ENCODE measurements at regions not wholly inside any gene's neighbourhood (a gene's known extent, or its start where the extent isn't known, plus 50 kb on each side); places are given as distances from the start of the nearest gene placed in this dataset.

DNA sequence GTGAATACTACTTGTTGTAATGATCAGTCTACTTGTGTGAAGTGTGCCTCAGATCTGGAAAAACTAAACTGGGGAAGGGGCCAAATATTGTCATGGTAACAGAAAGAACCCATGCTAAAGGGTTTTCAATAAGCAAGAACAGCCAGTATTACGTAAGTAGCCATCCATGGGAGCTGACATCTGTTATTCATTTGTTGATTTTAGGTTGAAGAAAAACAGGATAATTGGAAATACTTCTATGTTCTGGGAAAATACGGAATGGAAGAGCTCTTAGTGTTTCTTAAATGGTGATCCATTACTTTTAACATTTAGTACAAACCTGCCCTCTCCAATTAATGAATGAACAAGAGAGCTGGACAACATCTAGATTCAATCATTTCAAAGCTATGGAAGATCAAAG is 485.8 kb downstream of the NTRK2 start:
- no peak for DNase-seq (ENCODE audit: low read depth in 2 of 2)

DNA sequence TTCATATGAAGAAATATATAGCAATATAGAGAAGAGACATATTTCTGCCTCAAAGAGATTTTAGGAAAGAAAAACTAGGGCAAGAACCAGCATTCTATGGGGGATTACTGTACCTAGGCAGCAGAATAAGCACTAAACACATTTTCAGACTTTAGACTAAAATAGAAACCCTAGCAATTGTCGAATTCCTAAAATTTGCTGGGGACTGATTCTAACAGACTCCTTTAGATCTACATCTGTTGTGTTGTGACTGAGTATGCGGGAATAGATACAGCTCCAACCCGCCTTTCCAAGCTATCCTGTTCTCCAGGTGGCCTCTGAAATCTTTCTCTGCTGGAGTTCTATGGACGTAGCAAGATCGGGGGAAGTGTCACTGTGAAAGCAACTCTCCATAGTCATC is 482.2 kb downstream of the NTRK2 start:
- no peak for DNase-seq (ENCODE audit: low read depth in 2 of 2)

DNA sequence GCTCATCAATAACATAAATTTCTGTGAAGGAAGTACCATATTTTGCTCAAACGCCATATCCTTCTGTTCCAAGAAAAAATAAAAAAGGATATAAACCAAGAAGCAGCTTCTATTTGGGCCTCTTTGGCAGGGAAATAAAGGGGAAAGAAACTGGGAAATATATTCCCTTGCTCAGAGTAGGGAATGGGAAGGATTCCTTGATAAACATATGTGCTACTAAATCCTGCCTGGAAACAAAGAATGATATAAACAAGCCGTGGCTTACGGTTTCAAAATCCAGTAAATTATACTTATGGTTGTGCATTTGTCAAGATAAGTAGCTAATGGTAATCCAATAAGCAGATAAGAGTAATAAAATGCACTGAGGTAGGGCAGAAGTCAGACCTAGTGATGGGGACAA is 481.6 kb downstream of the NTRK2 start:
- no peak for DNase-seq (ENCODE audit: low read depth in 2 of 2)

DNA sequence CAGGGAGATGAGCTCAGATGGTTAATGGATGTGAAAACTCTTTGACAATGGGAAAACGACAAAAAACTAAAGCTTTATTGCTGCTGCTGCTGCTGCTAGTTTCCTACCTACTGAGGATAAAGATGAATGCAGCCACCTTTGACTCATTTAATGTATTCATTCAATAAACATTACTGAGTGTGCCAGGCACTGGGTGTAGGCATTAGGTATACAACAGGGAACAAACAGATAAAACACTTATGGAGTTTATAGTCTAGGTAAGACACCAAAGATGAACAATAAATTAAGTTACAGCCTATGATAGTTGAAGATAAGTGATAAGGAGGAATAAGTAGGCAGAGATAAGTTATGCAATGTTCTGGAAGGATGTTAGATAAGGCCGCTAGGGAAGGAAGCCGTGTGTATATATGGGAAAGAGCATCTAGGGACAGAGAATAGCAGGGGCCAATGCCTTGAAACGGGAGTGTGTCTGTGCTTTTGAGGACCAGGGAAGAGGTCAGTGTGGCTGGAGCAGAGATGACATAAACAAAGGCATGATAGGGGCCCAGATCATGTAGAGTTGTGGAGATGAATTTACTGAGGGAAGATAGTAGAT is 477.6 kb downstream of the NTRK2 start:
- DNase-seq (ENCODE audit: low read depth in 2 of 2) = no peak

DNA sequence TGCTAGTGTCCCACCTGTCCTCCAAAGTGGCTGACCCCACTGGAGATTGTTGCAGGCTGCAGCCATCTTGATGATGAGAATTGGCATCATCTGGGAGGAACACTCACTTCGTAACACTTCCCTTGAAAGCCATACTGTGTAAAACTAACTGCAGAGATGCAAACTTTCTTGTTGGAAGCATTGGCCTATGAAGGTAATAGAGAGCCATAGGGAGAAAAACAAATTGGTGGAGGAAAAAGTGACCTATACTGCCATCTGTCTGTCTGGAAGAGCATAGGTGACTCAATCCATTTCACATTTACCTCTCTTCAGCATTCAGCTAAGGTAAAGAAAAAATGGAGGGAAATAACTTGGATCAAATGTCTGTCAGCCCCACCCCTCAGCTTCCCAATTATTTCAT is 473.4 kb downstream of the NTRK2 start:
- no peak for DNase-seq (ENCODE audit: low read depth in 2 of 2)

DNA sequence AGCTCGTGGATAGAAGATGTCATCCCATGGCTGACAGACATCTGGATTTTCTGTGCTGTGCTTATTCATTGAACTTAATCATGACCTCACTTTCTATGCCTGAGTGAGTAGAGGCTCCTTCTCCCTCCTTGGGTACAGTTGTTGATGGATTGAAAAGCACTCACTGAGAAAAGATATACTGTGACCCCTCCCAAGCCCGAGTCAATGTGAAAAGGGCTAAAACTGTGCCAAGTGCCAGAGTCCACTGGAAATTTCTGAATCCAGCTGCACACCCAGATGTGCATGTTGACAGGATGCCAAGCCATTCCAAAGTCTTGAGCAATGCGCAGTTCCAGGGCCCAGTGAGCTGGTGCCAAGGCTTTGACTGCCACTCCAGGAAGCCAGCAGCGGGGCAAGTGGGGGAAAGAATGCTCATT is 473.0 kb downstream of the NTRK2 start:
- DNase-seq (ENCODE audit: low read depth in 2 of 2) = no peak

DNA sequence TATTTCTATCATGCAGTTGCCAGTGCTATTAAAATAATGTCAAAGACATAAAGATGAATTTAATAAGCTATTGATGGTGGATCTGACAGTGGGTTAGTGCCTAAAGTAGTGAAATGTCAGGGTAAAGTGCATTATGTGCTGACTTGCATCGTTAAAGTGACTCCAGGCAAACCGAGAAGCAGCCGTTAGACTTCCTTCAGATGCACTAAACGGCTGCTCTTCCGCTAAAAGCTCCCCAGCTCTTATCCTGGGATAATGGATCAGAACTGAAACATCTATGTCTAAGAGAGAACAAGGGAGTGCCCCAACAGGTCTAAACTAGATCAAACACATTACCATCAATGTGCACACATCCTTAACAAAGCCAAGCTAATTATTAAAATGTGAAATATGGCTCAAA is 468.2 kb downstream of the NTRK2 start:
- no peak for DNase-seq (ENCODE audit: low read depth in 2 of 2)

DNA sequence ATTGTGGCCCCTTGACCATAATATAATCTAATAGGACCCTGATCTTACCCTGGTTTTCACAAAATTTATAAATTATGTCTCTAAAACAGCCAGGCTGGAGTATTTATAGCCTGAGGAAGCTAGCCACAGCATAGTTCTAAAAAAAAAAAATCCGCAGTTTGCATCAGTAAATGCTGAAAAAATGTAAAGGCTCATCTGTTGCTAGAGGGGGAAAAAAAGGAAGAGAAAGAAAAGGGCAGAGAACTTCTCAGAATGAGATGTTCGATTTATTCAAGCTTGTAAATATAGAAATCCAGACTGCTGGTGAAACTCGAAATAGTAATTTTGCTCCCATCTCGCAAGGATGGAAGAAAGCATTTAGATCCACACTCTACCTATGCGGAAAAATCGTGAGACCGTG is 467.5 kb downstream of the NTRK2 start:
- DNase-seq (ENCODE audit: low read depth in 2 of 2) = no peak

DNA sequence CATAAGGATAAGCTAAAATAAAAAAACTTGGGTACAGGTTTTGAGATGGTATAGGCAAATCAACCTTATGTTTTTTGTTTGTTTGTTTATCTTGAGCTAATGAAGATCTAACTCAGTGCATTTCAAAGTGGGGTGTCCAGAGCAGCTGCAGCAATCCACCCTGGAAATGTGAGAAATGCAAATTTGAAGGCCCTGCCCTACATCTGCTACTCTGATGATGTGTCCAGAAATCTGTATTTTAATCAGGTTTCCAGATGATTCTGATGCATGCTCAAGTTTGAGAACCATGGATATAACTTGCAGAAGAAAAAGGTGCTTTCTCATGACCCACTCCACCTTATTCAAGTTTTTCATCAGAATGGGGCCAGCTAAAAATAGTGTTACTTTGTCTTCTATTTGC is 467.0 kb downstream of the NTRK2 start:
- no peak for DNase-seq (ENCODE audit: low read depth in 2 of 2)

DNA sequence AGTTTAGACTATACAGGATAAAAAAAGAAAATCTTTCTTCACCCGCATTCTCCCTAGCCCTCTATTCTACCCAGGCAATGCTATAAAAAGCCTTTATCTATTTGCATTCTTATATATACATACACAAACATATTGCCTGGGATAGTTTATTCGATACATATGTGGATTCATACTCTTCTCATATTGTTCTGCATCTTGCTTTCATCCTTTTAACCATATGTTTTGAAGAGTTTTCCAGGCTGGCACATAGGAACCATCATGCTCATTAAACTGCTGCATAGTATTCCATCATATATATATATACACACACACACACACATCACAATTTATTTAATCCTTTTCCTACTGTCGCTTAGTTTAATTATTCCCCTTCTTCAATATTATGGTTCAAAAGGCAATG is 461.2 kb downstream of the NTRK2 start:
- DNase-seq (ENCODE audit: low read depth in 2 of 2) = no peak

DNA sequence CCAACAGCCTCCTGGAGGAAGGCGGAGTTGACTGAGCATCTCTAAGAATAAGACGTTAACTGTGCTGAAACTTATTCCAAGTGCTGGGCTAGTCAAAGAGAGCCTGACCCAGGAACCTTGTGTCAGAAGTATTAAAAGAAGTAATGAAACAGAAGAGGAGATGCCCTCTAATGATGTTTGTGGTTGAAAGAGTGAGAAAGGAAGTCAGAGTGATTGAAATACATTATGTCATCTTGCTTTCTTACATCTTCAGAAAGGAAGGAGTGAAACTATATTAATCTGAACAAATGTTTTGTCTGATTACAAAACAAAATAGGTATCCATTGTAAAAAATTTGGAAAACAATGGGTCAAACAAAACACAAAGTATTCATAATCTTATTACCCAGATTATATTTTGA is 460.7 kb downstream of the NTRK2 start:
- no peak for DNase-seq (ENCODE audit: low read depth in 2 of 2)

DNA sequence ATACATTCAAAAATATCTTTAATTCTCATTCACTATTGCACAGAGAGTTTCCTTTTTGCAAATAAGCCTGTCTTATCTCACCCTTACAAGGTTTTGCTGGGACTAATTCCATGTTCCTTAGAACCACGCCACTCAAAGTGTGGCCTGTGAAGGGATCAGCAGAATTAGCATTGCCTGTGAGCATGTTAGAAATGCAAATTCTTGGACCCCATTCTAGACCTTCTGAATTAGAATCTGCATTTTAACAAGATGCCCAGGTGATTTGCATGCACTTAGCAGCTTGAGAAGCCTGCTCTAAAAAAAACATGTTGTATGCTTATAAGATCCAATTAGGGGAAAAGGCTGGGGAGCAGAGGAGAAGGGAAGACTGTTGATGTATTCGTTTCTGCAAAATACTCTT is 460.0 kb downstream of the NTRK2 start:
- DNase-seq (ENCODE audit: low read depth in 2 of 2) = no peak

DNA sequence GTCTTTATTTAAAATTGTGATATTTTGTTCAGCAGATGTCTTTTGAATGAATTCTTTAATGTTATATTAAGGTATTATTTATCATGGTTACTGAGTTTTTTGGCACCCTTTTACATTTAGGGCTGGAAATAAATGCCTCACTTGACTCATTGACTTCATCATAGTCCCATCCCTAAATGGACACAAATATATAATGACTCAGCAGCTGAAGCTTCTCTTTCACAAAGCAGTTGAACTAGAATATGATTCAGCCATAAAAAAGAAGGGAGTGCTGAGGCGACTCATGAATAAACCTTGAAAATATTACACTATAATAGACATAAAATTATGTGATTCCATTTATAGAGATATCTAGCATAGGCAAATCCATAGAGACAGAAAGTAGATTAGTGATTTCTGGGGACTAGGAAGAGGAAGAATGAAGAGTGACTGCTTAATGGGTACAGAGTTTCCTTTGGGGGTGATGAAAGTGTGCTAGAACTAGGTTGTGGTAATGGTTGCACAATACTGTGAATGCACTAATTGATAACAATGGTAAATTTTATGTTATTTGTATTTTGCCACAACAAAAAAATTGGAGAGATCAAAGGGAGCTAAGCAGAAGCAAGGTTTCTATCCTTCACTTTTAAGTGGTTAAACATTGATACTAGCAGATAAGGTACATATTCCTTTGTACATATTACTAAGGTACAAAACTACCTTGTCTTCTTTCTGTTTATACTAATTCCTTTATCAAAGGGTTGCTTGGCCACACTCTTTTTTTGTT is 449.6 kb downstream of the NTRK2 start:
- no peak for DNase-seq (ENCODE audit: low read depth in 2 of 2)

DNA sequence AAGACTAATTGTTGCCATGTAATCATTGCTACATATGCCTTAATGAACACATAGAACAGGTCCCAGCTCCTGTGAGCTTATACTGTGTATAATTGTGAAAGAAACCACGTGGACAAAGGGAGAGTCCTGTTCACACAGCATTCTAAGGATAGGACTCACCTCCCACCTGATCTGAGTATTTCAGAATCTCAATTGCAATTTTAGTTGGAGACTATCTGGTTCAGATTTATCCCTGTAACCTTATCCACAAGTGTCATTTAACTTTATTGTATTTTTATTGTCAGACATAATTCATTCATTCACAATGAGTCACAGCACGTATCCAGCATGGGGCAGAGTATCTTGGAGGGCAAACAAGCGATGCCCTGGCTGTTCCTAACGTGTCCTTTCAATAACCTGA is 448.3 kb downstream of the NTRK2 start:
- no peak for DNase-seq (ENCODE audit: low read depth in 2 of 2)

DNA sequence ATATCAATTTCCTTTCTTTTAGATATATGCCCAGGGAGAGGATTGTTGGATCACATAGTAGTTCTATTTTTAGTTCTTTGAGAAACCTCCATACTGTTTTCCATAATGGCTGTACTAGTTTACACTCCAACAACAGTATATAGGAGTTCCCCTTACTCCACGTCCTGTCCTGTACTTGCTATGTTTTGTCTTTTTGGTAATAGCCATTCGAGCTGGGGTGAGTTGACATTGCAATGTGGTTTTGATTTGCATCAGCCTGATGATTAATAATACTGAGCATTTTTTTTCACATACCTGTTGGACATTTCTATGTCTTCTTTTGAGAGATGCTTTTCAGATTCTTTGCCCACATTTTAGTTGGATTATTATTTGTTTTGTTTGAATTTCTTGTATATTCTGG is 445.9 kb downstream of the NTRK2 start:
- DNase-seq (ENCODE audit: low read depth in 2 of 2) = no peak

DNA sequence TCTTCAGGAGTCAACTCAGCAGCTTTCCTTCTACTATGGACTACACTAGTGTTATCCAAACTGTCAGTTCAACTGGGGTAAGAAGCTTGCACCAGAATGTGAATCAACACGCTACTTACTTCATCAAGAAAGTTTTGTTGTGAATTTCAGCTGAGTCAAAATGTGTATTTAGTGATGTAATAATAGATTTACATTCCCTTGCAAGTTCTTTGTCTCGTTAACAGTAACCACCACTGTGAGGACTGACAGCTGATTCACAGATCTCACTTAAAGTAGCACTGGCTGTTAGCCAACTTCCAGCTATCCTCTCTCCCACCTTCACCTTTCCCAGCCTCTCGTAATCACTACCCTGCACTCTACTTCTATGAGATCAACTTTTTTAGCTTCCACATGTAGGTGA is 445.3 kb downstream of the NTRK2 start:
- no peak for DNase-seq (ENCODE audit: low read depth in 2 of 2)

DNA sequence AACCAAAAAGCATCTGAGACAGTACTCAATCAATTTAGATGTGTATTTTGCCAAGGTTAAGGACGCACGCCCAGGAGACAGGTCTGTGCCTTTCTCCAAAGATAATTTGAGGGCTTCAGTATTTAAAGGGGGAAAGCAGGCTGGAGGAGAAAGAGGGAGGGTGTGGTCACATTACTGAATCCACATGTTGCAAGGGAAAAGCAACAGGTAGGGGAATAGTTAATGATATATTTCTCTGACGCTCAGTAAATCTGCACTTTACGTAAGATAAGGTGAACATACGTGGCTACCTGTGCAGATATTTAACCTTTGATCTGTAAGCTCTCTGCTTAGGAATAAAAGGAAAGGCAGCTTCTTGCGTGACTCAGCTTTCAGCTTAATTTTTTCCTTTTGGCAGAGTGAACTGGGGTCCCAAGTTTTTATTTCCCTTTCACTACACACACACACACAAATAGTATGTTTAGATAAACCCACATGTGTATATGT is 443.4 kb downstream of the NTRK2 start:
- no peak for DNase-seq (ENCODE audit: low read depth in 2 of 2)

DNA sequence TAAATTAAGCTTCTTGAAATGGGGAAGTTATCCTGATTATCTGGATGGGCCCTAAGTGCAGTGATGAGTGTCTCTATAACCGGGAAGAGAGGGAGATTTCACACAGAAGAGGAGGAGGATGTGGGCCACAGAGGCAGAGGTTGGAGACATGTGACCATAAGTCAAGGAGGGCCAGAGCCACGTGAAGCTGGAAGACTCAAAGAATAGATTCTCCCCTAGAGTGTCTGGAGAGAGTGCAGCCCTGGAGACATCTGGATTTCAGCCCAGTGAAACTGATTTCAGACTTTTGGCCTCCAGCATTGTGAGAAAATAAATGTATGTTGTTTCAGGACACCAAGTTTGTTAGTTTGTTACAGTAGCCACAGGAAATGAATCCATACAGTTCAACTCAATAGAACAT is 442.9 kb downstream of the NTRK2 start:
- DNase-seq (ENCODE audit: low read depth in 2 of 2) = no peak

DNA sequence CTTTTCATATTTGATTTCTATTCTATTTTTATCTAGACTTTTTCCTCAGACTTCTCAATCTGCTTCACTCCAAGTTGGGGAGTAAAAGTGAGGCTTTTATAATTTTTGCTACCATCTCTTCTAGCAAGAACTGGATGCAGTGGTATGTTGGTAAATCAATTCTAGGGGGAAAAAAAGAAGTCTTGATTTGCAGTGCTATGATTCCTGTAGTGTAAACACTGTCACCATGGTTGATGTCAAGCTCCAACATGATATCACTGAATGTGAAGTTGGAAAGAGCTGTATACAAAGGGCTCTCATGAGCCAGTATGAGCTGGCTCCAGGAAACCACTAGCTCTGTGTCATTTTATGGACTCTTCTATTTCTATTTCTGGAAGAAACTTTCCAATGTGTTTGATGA is 439.2 kb downstream of the NTRK2 start:
- no peak for DNase-seq (ENCODE audit: low read depth in 2 of 2)

DNA sequence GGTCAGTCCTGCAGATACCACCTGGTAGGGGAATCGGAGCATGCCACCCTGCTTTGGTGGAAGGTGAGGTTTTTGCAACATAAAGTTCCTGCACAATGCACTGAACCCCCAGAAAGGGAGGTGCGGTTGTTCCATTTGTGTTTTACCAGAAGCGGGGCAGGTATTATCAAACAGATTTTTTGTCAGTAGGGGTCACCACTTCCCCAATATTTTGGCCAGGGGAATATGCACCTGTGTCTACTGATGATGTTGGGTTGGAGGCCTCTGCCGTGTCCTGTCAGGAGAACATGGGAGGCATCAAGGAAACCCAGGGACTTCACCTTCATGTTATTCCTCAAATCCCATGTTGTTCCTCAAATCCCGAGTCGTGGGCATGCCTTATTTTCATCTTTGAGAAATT is 438.7 kb downstream of the NTRK2 start:
- DNase-seq (ENCODE audit: low read depth in 2 of 2) = no peak

DNA sequence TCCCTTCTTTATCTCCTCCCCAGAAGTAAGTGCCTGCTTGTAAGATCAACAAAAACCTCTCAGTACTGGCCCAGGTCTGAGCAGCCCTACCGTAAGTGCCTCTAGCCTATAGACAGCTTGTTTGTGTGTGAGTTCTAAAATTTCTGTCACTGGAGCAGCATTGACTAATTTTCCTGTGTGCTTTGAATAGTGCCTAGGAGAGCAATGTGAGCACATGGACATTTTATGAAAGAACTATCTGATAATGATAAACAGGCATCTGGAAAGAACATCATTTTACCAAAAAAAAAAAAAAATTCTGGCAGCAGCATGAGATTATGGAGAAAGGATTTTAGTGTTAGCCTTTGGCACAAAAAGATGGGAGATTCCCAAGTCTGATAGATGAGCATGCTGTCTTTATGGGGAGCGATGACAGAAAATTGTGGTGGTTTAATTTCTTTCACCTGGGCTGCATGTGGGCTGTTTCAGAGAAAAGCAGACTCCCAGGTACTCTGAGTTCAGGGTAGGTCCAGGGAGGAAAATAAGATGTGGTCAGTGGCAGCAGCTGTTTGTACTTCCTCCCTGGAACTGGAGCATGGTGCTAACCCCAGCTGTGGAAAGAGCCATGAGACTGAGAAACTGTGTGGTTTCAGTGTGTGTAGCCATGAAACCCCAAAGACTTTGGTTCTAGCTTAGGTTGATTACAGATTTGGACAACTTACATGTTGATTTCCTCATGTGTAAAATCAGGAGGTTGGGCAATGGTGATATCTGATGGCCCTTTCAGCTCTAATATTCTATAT is 419.9 kb downstream of the NTRK2 start:
- no peak for DNase-seq (ENCODE audit: low read depth in 2 of 2)

DNA sequence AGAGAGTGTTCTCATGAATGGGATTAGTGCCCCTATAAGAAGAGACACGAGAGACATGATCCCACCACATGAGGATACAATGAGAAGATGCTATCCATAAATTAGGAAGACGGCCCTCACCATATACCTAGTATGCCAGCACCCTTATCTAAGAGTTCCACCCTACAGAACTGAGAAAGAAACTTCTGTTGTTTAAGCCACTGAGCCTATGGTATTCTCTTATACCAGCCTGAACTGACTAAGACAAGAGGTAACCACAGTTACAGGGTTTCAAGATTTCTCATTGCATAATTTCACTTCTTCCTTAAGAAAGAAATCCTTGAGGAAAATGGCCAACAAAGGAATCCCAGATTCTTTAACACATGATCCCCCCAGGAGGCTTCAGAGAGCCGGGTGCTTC is 412.4 kb downstream of the NTRK2 start:
- DNase-seq (ENCODE audit: low read depth in 2 of 2) = no peak

DNA sequence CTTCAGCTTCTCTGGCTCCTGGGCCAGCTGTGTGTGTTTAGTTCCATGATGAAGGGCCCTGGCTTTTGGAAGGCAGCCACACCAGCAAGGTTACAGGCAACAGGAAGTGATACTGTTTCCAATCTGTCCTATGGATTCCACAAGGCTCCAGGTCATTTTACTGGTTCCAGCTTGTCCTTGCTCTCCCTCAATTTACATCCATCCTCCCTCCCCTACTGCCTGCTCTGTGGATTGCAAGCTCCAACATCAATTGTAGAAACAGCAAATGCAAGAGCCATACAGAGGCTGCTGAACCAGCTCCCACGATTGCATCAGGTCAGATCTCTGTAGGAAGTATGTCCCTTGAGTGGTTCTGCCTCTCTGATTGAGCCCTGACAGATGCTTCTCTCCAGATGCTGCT is 409.8 kb downstream of the NTRK2 start:
- DNase-seq (ENCODE audit: low read depth in 2 of 2) = no peak

Data from stimulated activated CD4-positive, alpha-beta T cell treated with anti-CD3 and anti-CD28 coated beads, Interleukin-1b, Interleukin-23, amount 100 ng/mL, for 4 hours (primary cell).